ENCODE measurements at regions not wholly inside any gene's neighbourhood (a gene's known extent, or its start where the extent isn't known, plus 50 kb on each side); places are given as distances from the start of the nearest gene placed in this dataset.

- H3K9ac ChIP-seq (ENCODE audit: low read length) = no peak overlapping the region
These were observed 126.0 kb upstream of the SDK2 start for GRCh38 chr17:73770115-73770848.

GRCh38 chr17:73770849-73771229, 126.6 kb upstream of the SDK2 start:
- DNase-seq (no peak), ATAC-seq (no peak)
- Histone ChIP-seq H3K27me3 (ENCODE audit: low read length) (peaks cover 62% of the 10 kb centered on the region), H3K9me2 (replicated peaks; ENCODE audit: low read length) (no peaks in the 10 kb centered on the region), H3K4me2 (ENCODE audit: low read length) (no peak overlapping the region), H2AFZ (ENCODE audit: low read length) (no peak overlapping the region), H3K4me3 (ENCODE audit: low read length) (no peak overlapping the region), H3K36me3 (ENCODE audit: low read depth, low read length) (no peaks in the 10 kb centered on the region), H3K27ac (ENCODE audit: low read length) (no peak overlapping the region), H3K9ac (ENCODE audit: low read length) (no peak overlapping the region), H3F3A (ENCODE audit: low read length, unreplicated experiment) (no peaks in the 10 kb centered on the region), H3K9me3 (ENCODE audit: low read length) (no peaks in the 10 kb centered on the region), H3K4me1 (ENCODE audit: insufficient read depth, low read length) (no peaks in the 10 kb centered on the region), H3K79me2 (ENCODE audit: low read length) (no peaks in the 10 kb centered on the region), H4K20me1 (ENCODE audit: low read length) (no peaks in the 10 kb centered on the region)
- CTCF ChIA-PET = no interaction called here
- POLR2A ChIA-PET (ENCODE audit: unreplicated experiment) = no interaction called here
- intact Hi-C loops (cut with micrococcal nuclease) = no loop called here
- no peak for TF ChIP-seq CTCF (conservative IDR thresholded peaks at IDR 0.05; ENCODE audit: low read depth, low read length)
- no peak for TF ChIP-seq EZH2 (IDR thresholded peaks at IDR 0.05; ENCODE audit: low read length, unreplicated experiment)
- no peak for TF ChIP-seq EZH2phosphoT487 (IDR thresholded peaks at IDR 0.05; ENCODE audit: borderline replicate concordance, low read length)
- no TSS peak for BruUV-seq (replicated peaks)

More at GRCh38 chr17:73770115-73770848, 126.0 kb upstream of the SDK2 start:
- H3K36me3 ChIP-seq (ENCODE audit: low read depth, low read length) = no peaks in the 10 kb centered on the region
- H2AFZ ChIP-seq (ENCODE audit: low read length) = no peak overlapping the region
- H3K27me3 ChIP-seq (ENCODE audit: low read length) = peaks cover 62% of the 10 kb centered on the region
- H3K4me1 ChIP-seq (ENCODE audit: insufficient read depth, low read length) = no peaks in the 10 kb centered on the region
- ChIA-PET CTCF (no interaction called here), POLR2A (ENCODE audit: unreplicated experiment) (no interaction called here)
- H3K27ac ChIP-seq (ENCODE audit: low read length) = no peak overlapping the region
- no peak for TF ChIP-seq EZH2 (IDR thresholded peaks at IDR 0.05; ENCODE audit: low read length, unreplicated experiment)
- TF ChIP-seq EZH2phosphoT487 (IDR thresholded peaks at IDR 0.05; ENCODE audit: borderline replicate concordance, low read length) = no peak
- no peak for TF ChIP-seq CTCF (conservative IDR thresholded peaks at IDR 0.05; ENCODE audit: low read depth, low read length)
- intact Hi-C loops (cut with micrococcal nuclease) = no loop called here
- no peak overlapping the region for H3K4me2 ChIP-seq (ENCODE audit: low read length)
- no peaks in the 10 kb centered on the region for H3K9me3 ChIP-seq (ENCODE audit: low read length)
- no peaks in the 10 kb centered on the region for H4K20me1 ChIP-seq (ENCODE audit: low read length)
- no TSS peak for BruUV-seq (replicated peaks)
- DNase-seq = peak; percentile 60
- no peaks in the 10 kb centered on the region for H3K79me2 ChIP-seq (ENCODE audit: low read length)
- no peaks in the 10 kb centered on the region for H3F3A ChIP-seq (ENCODE audit: low read length, unreplicated experiment)
- H3K4me3 ChIP-seq (ENCODE audit: low read length) = no peak overlapping the region
- H3K9me2 ChIP-seq (replicated peaks; ENCODE audit: low read length) = no peaks in the 10 kb centered on the region
- ATAC-seq = no peak

DNA sequence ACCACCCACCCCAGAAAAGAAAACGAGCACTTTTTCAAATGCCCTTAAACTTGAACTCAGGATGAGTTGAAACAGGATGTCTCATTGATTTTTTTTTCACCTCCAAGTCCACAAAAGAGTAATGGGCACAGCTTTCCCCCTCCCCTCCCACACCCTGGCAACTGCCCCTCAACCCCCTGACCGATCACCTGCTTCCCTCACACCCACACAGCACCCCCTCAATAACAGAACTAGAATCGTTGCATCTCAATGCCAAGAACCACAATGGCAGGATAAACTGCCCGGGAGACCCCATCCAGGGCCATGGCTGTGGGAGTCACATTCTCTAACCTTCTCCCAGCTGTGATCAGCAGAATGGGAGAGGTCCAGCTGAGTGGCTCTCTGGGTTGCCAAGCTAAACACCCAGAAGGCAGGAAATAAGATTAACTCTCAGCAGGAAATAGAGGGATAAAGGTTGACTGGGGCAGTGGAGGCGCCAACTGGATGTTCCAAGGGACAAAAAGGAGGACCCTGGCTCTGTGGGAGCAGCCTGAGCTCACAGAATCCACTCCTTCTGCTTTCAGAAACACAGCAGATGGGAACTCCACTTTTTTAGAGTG, 128.0 kb upstream of the SDK2 start:
- no peaks in the 10 kb centered on the region for H4K20me1 ChIP-seq (ENCODE audit: low read length)
- BruUV-seq (replicated peaks) = no TSS peak
- no peak overlapping the region for H3K4me3 ChIP-seq (ENCODE audit: low read length)
- intact Hi-C loops (cut with micrococcal nuclease) = no loop called here
- H3K36me3 ChIP-seq (ENCODE audit: low read depth, low read length) = no peaks in the 10 kb centered on the region
- no peak for TF ChIP-seq EZH2 (IDR thresholded peaks at IDR 0.05; ENCODE audit: low read length, unreplicated experiment)
- no peak for TF ChIP-seq EZH2phosphoT487 (IDR thresholded peaks at IDR 0.05; ENCODE audit: borderline replicate concordance, low read length)
- no peak for TF ChIP-seq CTCF (conservative IDR thresholded peaks at IDR 0.05; ENCODE audit: low read depth, low read length)
- DNase-seq = no peak
- H3K4me1 ChIP-seq (ENCODE audit: insufficient read depth, low read length) = no peaks in the 10 kb centered on the region
- H3K27ac ChIP-seq (ENCODE audit: low read length) = no peak overlapping the region
- ChIA-PET POLR2A (ENCODE audit: unreplicated experiment) (no interaction called here), CTCF (no interaction called here)
- H3F3A ChIP-seq (ENCODE audit: low read length, unreplicated experiment) = no peaks in the 10 kb centered on the region
- H3K9me2 ChIP-seq (replicated peaks; ENCODE audit: low read length) = no peaks in the 10 kb centered on the region
- H3K27me3 ChIP-seq (ENCODE audit: low read length) = peaks cover 62% of the 10 kb centered on the region
- H3K9ac ChIP-seq (ENCODE audit: low read length) = no peak overlapping the region
- no peaks in the 10 kb centered on the region for H3K79me2 ChIP-seq (ENCODE audit: low read length)
- no peak for ATAC-seq
- no peak overlapping the region for H3K4me2 ChIP-seq (ENCODE audit: low read length)
- H2AFZ ChIP-seq (ENCODE audit: low read length) = no peak overlapping the region
- no peaks in the 10 kb centered on the region for H3K9me3 ChIP-seq (ENCODE audit: low read length)

All from PC-3 (cell line).